Loucy (cell line): ENCODE measurements at regions not wholly inside any gene's neighbourhood (a gene's known extent, or its start where the extent isn't known, plus 50 kb on each side); places are given as distances from the start of the nearest gene placed in this dataset.

ENCODE experiments used
- H2AFZ ChIP-seq: fragments of 200-600 bp; sonication (generic); 2 replicates; pipeline ENCODE4 v1.6.0; 2016; ENCODE audit warnings: antibody characterized with exemption, mild to moderate bottlenecking, low read length, moderate library complexity
- H3F3A ChIP-seq: fragments of 200-600 bp; 2 replicates; pipeline ENCODE4 v1.6.0; 2016; ENCODE audit warnings: antibody characterized with exemption, low read depth, mild to moderate bottlenecking
- H3K27me3 ChIP-seq: fragments of 200-600 bp; sonication (generic); 2 replicates; pipeline ENCODE4 v1.6.1; 2014; ENCODE audit warnings: low read length, mild to moderate bottlenecking; ENCODE audit not compliant: insufficient read depth, poor library complexity, severe bottlenecking
- H3K36me3 ChIP-seq: fragments of 200-600 bp; sonication (generic); 2 replicates; pipeline ENCODE4 v1.6.1; 2016; ENCODE audit warnings: low read length; ENCODE audit not compliant: insufficient read depth
- H3K4me1 ChIP-seq: fragments of 200-600 bp; sonication (generic); 2 replicates; pipeline ENCODE4 v1.5.1; 2014; ENCODE audit warnings: low read length, mild to moderate bottlenecking; ENCODE audit not compliant: insufficient read depth, poor library complexity, severe bottlenecking
- H3K4me2 ChIP-seq: fragments of 200-600 bp; sonication (generic); 2 replicates; pipeline ENCODE4 v1.6.0; 2014; ENCODE audit warnings: antibody characterized with exemption, low read length, low read depth, mild to moderate bottlenecking; ENCODE audit not compliant: poor library complexity, severe bottlenecking
- H3K4me3 ChIP-seq: fragments of 200-600 bp; sonication (generic); 2 replicates; pipeline ENCODE4 v1.5.1; 2014; ENCODE audit warnings: low read length, mild to moderate bottlenecking, mixed read lengths; ENCODE audit not compliant: poor library complexity, severe bottlenecking
- H3K79me2 ChIP-seq: fragments of 200-600 bp; sonication (generic); 2 replicates; pipeline ENCODE4 v1.6.1; 2014; ENCODE audit warnings: low read length; ENCODE audit not compliant: insufficient read depth
- H3K9ac ChIP-seq: fragments of 200-600 bp; sonication (generic); 2 replicates; pipeline ENCODE4 v1.6.0; 2014; ENCODE audit warnings: mild to moderate bottlenecking, low read depth, low read length, moderate library complexity; ENCODE audit not compliant: poor library complexity, severe bottlenecking
- H3K9me2 ChIP-seq: fragments of 200-600 bp; sonication (generic); replicated peaks from 2 replicates; pipeline ENCODE4 v1.6.1; 2016; ENCODE audit warnings: low read depth, low read length, mixed read lengths
- H3K9me3 ChIP-seq: fragments of 200-600 bp; sonication (generic); 2 replicates; pipeline ENCODE4 v1.6.1; 2014; ENCODE audit warnings: mild to moderate bottlenecking, antibody characterized with exemption, low read length, low read depth; ENCODE audit not compliant: insufficient read depth
- H4K20me1 ChIP-seq: fragments of 200-600 bp; sonication (generic); 2 replicates; pipeline ENCODE4 v1.6.0; 2014; ENCODE audit warnings: antibody characterized with exemption, low read length, mild to moderate bottlenecking; ENCODE audit not compliant: insufficient read depth, poor library complexity, severe bottlenecking
- EZH2phosphoT487 ChIP-seq: fragments of 200-600 bp; IDR thresholded peaks from 2 replicates; pipeline ENCODE4 v1.6.1; 2018; ENCODE audit warnings: antibody characterized with exemption, mild to moderate bottlenecking, moderate library complexity, borderline replicate concordance
- TF ChIP-seq, protein P1 (sequence below): fragments of 200-600 bp; sonication (generic); conservative IDR thresholded peaks from 2 replicates; pipeline ENCODE4 v1.5.1; 2014; ENCODE audit warnings: mild to moderate bottlenecking, antibody characterized with exemption, low read length

DNA sequence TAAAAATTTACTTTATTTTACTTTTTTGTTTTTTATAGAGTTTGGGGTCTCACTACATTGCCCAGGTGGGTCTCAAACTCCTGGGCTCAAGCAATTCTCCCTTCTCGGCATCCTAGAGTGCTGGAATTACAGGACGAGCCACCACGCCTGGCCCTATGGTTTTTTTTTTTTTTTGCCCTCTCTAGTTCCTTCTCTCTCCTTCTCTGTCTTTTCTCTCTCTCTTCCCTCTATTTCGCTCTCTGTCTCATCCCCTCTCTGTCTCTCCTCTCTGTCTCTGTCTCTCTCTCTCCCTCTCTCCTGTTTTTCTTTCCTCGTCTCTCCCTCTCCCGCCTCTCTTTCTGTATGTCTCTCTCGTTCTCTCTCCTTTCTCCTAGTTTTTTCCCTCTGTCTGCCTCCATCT, 202.6 kb upstream of the LHX5 start:
- Histone ChIP-seq H2AFZ (no peak overlapping the region), H3K9me2 (no peaks in the 10 kb centered on the region), H3F3A (no peaks in the 10 kb centered on the region), H3K79me2 (no peaks in the 10 kb centered on the region), H3K4me3 (no peak overlapping the region), H4K20me1 (no peaks in the 10 kb centered on the region), H3K4me1 (no peaks in the 10 kb centered on the region), H3K36me3 (no peaks in the 10 kb centered on the region), H3K27me3 (no peaks in the 10 kb centered on the region), H3K4me2 (no peak overlapping the region), H3K9ac (no peak overlapping the region), H3K9me3 (no peaks in the 10 kb centered on the region)
- no peak for TF ChIP-seq EZH2phosphoT487
- TF ChIP-seq, protein P1, sequence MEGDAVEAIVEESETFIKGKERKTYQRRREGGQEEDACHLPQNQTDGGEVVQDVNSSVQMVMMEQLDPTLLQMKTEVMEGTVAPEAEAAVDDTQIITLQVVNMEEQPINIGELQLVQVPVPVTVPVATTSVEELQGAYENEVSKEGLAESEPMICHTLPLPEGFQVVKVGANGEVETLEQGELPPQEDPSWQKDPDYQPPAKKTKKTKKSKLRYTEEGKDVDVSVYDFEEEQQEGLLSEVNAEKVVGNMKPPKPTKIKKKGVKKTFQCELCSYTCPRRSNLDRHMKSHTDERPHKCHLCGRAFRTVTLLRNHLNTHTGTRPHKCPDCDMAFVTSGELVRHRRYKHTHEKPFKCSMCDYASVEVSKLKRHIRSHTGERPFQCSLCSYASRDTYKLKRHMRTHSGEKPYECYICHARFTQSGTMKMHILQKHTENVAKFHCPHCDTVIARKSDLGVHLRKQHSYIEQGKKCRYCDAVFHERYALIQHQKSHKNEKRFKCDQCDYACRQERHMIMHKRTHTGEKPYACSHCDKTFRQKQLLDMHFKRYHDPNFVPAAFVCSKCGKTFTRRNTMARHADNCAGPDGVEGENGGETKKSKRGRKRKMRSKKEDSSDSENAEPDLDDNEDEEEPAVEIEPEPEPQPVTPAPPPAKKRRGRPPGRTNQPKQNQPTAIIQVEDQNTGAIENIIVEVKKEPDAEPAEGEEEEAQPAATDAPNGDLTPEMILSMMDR, result no peak

DNA sequence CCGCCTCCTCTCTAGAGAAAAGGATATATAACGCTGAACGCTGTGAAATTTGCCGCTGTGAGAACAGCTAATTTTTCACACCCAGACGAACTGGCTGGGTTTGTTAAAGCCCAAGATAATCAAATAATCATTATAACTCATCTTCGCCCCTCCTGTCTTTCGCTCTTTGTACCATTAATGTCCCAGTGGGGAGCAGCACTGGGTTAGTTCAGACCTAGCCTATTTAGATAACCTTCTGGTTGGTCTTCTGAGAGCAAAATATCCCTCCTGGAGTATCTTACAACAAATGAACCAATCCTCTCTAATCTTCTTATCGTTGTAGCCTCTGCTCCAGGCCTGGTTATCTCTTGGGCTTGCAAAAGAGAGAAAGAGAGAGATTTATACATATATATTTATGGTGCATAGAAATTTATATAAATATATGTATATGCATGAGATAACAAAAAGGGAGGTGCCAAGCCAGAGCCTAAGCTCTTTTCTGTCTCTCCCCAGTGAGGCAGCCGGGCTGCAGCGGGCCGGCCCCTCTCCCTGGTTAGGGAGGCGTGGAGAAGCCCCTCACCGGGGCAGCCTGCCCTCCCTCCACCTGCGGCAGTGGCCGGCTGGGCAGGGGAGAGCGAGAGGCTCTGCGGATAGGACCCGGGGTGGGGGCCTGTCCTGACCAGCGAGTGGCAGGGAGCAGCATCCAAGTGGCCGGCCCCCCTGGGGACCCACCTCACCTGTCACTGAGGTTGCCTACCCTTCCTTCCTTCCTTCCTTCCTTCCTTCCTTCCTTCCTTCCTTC, 202.0 kb upstream of the LHX5 start:
- Histone ChIP-seq H3K9ac (no peak overlapping the region), H2AFZ (no peak overlapping the region), H3F3A (no peaks in the 10 kb centered on the region), H3K27me3 (no peaks in the 10 kb centered on the region), H3K9me2 (no peaks in the 10 kb centered on the region), H3K4me1 (no peaks in the 10 kb centered on the region), H3K4me2 (no peak overlapping the region), H3K36me3 (no peaks in the 10 kb centered on the region), H3K9me3 (no peaks in the 10 kb centered on the region), H4K20me1 (no peaks in the 10 kb centered on the region), H3K4me3 (no peak overlapping the region), H3K79me2 (no peaks in the 10 kb centered on the region)
- TF ChIP-seq EZH2phosphoT487, result no peak

DNA sequence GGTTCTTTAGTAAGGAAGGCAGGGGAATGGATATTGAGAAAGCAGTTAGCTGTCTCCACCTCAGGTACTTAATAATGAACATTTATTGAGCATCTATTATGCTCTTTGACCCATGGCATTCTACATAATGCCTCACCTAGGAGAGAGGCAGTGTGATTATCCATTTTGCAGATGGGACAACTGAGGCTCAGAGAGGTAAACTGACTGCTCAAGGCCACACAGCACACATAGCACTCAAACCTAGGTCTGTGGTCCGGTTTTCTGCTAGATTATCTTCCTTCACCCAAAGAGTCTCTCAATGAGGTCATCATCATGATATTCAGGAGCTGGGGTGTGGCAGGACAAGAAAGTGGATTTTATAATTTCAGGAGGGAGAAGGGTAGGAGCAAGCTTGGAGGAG, 199.1 kb upstream of the LHX5 start:
- Histone ChIP-seq H3K9ac (no peak overlapping the region), H3K4me2 (no peak overlapping the region), H2AFZ (no peak overlapping the region), H3K9me2 (no peaks in the 10 kb centered on the region), H3K79me2 (no peaks in the 10 kb centered on the region), H3K36me3 (no peaks in the 10 kb centered on the region), H3F3A (no peaks in the 10 kb centered on the region), H3K4me1 (no peaks in the 10 kb centered on the region), H3K9me3 (no peaks in the 10 kb centered on the region), H3K4me3 (no peak overlapping the region), H4K20me1 (no peaks in the 10 kb centered on the region), H3K27me3 (no peaks in the 10 kb centered on the region)
- TF ChIP-seq EZH2phosphoT487, result no peak
- TF ChIP-seq, protein P1, result no peak
